CD4-positive, alpha-beta memory T cell (primary cell): ENCODE measurements at regions not wholly inside any gene's neighbourhood (a gene's known extent, or its start where the extent isn't known, plus 50 kb on each side); places are given as distances from the start of the nearest gene placed in this dataset.

ENCODE experiments used
- CTCF ChIA-PET: fragments of 350-600 bp; sonication (Branson Sonifier 250); formaldehyde crosslinking; loops from one replicate; lab custom pipeline; 2021; ENCODE audit warnings: inconsistent platforms; ENCODE audit not compliant: partially characterized antibody; lab: Charles Lee
- POLR2A ChIA-PET: fragments of 350-600 bp; sonication (Branson Sonifier 250); formaldehyde crosslinking; loops from one replicate; lab custom pipeline; 2021; ENCODE audit not compliant: partially characterized antibody; lab: Charles Lee
- DNase-seq, 5 donors: peaks; one replicate each; pipeline versions ENCODE4 v3.0.0 to v3.0.0-alpha.2; 2020 to 2022; ENCODE audit warnings: mixed read lengths in 1 of 5
- H3K27ac ChIP-seq: one replicate; pipeline ENCODE4 v1.7.0; 2013; ENCODE audit warnings: low read depth, low read length
- H3K27me3 ChIP-seq: 2 replicates; pipeline ENCODE4 v1.7.0; 2013; ENCODE audit warnings: mild to moderate bottlenecking, low read length, moderate library complexity; ENCODE audit not compliant: insufficient read depth
- H3K36me3 ChIP-seq: 2 replicates; pipeline ENCODE4 v1.7.0; 2013; ENCODE audit warnings: mild to moderate bottlenecking, low read length, moderate library complexity; ENCODE audit not compliant: insufficient read depth
- H3K4me1 ChIP-seq: 2 replicates; pipeline ENCODE4 v1.7.0; 2013; ENCODE audit warnings: mild to moderate bottlenecking, low read length, moderate library complexity; ENCODE audit not compliant: insufficient read depth
- H3K4me3 ChIP-seq, 2 donors: one replicate each; pipeline ENCODE4 v1.7.0; 2013; ENCODE audit warnings: low read length in 2 of 2, mild to moderate bottlenecking in 1 of 2
- H3K9me3 ChIP-seq, 2 donors: one replicate each; pipeline ENCODE4 v1.7.0; 2013; ENCODE audit warnings: low read length in 2 of 2, control low read depth in 1 of 2; ENCODE audit not compliant: control insufficient read depth in 1 of 2
- H3K27ac Mint-ChIP-seq, 7 donors: one replicate each; pipeline ENCODE4 v1.8.0; 2020 to 2021; ENCODE audit warnings: mixed read lengths in 7 of 7, mild to moderate bottlenecking in 6 of 7, inconsistent platforms in 3 of 7, moderate library complexity in 3 of 7
- H3K27me3 Mint-ChIP-seq, 2 donors: one replicate each; pipeline ENCODE4 v1.8.0; 2020 to 2021; ENCODE audit warnings: mixed read lengths in 2 of 2
- H3K36me3 Mint-ChIP-seq, 2 donors: one replicate each; pipeline ENCODE4 v1.8.0; 2020 to 2021; ENCODE audit warnings: mixed read lengths in 2 of 2, inconsistent platforms in 1 of 2, mild to moderate bottlenecking in 1 of 2
- H3K4me1 Mint-ChIP-seq, 4 donors: one replicate each; pipeline ENCODE4 v1.8.0; 2020 to 2021; ENCODE audit warnings: mixed read lengths in 4 of 4, mild to moderate bottlenecking in 1 of 4
- H3K4me3 Mint-ChIP-seq, 8 donors: one replicate each; pipeline ENCODE4 v1.8.0; 2020 to 2021; ENCODE audit warnings: mixed read lengths in 8 of 8, mild to moderate bottlenecking in 7 of 8, moderate library complexity in 6 of 8, inconsistent platforms in 3 of 8
- H3K9me3 Mint-ChIP-seq, 8 donors: one replicate each; pipeline ENCODE4 v1.8.0; 2020 to 2021; ENCODE audit warnings: mixed read lengths in 8 of 8, mild to moderate bottlenecking in 5 of 8, inconsistent platforms in 3 of 8, moderate library complexity in 1 of 8
- intact Hi-C: fragments of 100-400 bp; cut with micrococcal nuclease; formaldehyde crosslinking; loops from one replicate; pipeline ENCODE4 v1.15.1; 2023

DNA sequence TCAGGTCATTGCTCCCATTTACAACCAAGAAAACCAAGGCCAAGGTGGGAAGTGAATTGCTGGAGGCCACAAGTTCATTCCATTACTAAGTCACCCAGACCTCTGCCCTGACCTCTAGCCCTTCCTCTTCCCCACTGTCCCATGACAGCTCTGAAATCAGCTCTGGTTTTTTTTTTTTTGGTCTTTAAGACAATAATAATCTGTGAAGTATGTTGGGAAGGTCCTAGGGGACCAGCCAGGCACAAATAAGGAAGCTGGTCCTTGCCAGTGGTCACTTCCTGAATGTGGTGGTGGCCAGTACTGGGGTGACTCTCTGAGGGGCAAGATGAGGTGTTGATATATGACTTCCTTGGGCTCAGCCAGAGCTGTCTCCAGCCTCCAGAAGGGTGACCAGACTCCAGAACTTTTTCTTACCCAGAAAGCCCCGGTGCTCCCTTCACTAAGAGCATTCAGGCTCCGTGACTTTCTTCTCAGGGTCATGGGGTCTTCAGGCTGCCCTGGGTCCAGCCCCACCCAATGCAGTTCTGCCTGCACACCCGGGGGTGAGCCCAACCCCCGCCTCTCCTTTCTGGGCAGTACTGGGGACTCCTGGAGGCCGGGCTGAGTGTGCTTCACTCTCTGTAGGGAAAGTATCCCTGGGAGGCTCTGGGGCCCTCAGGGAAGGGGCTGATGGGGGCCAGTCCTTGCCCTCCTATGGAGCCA, 159.6 kb downstream of the PTPRU start:
- ChIA-PET CTCF (interaction anchor here (0.7 kb wide), 1 partner anchor 761 kb away, joined by 4 read pairs; no protein-coding TSS in a partner anchor), POLR2A (no interaction called here)
- Mint-ChIP-seq H3K36me3 (no peaks in the 10 kb centered on the region), H3K4me1 (no peaks in the 10 kb centered on the region), H3K4me3 (no peak overlapping the region), H3K27ac (no peak overlapping the region), H3K9me3 (peaks cover 0 to 15% (median 11%) of the 10 kb centered on the region in 8 donors), H3K27me3 (peaks cover 7 to 28% of the 10 kb centered on the region in 2 donors)
- no peaks in the 10 kb centered on the region for H3K9me3 ChIP-seq
- intact Hi-C loops, result no loop called here
- no peaks in the 10 kb centered on the region for H3K36me3 ChIP-seq
- no peak overlapping the region for H3K27ac ChIP-seq
- H3K4me1 ChIP-seq, result no peaks in the 10 kb centered on the region
- no peaks in the 10 kb centered on the region for H3K27me3 ChIP-seq
- no peak overlapping the region for H3K4me3 ChIP-seq
- DNase-seq, result no peak

DNA sequence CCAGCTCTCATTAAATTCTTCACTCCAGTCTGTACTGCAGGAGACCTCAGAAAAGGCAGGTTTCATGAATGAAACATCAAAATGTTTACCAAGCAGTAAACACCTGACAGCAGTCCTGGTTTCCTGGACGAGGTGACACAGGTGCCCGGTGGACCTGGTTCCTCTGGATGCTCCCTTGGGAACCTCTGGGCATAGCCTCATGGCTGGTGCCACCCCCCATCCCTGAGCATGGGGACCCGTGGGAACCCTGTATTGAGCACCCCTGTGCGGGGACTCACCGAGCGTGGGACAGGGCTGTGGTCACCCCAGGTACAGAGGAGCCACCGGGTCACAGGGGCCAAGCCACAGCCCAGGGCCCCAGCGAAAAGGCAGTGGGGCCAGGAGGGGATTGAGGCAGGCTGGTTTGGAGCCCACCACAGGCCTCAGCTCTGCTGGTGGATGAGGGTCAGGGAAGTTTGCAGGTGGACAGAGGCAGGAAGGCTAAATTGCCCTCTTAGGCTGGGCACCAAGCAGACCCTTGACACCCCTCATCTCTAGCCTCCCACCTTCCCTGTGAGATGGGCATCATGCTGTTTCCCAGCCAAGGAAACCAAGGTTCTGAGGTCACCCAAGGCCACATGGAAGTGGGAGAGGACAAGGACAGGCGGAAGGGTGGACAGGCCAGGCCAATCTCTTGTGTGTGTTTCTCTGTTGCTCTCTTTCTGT, 158.4 kb downstream of the PTPRU start:
- no peak overlapping the region for H3K27ac Mint-ChIP-seq
- POLR2A ChIA-PET, result no interaction called here

DNA sequence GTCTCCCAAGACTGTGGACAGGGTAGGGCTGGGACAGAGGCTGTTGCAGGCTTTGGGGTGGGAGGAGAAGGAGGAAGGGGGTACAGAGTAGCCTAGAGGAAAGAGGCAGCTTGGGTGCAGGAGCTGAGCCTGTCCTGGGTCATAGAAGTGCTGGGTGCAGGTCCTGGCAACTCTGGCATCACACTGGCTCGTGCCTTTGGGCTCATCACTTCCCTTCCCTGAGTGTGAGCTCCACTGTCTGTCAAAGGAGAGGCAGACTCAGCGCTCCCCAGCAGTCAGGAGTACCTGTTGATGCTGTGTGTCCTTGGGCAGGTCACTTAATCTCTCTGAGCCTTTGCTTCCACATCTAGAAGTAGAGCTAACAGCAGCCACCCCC, 157.1 kb downstream of the PTPRU start:
- Histone ChIP-seq H3K9me3 (no peaks in the 10 kb centered on the region), H3K36me3 (no peaks in the 10 kb centered on the region), H3K4me1 (no peaks in the 10 kb centered on the region), H3K27ac (no peak overlapping the region), H3K4me3 (no peak overlapping the region), H3K27me3 (no peaks in the 10 kb centered on the region)
- Mint-ChIP-seq H3K27me3 (peaks cover 10 to 31% of the 10 kb centered on the region in 2 donors), H3K27ac (no peak overlapping the region), H3K36me3 (no peaks in the 10 kb centered on the region), H3K4me1 (no peaks in the 10 kb centered on the region), H3K4me3 (no peak overlapping the region), H3K9me3 (peaks cover 0 to 3% (median under 1%) of the 10 kb centered on the region in 8 donors)
- intact Hi-C loops, result no loop called here
- ChIA-PET CTCF (no interaction called here), POLR2A (no interaction called here)
- DNase-seq, result no peak

More for the DNA sequence above, 158.4 kb downstream of the PTPRU start:
- peaks cover 10 to 31% of the 10 kb centered on the region in 2 donors for H3K27me3 Mint-ChIP-seq
- no peaks in the 10 kb centered on the region for H3K36me3 Mint-ChIP-seq
- peaks cover 0 to 9% (median 8%) of the 10 kb centered on the region in 8 donors for H3K9me3 Mint-ChIP-seq
- no peak overlapping the region for H3K4me3 Mint-ChIP-seq
- no peaks in the 10 kb centered on the region for H3K36me3 ChIP-seq
- H3K4me3 ChIP-seq, result no peak overlapping the region
- no peak for DNase-seq
- intact Hi-C loops, result no loop called here
- CTCF ChIA-PET, result no interaction called here
- no peak overlapping the region for H3K27ac ChIP-seq
- no peaks in the 10 kb centered on the region for H3K9me3 ChIP-seq
- no peaks in the 10 kb centered on the region for H3K27me3 ChIP-seq
- no peaks in the 10 kb centered on the region for H3K4me1 Mint-ChIP-seq
- H3K4me1 ChIP-seq, result no peaks in the 10 kb centered on the region

DNA sequence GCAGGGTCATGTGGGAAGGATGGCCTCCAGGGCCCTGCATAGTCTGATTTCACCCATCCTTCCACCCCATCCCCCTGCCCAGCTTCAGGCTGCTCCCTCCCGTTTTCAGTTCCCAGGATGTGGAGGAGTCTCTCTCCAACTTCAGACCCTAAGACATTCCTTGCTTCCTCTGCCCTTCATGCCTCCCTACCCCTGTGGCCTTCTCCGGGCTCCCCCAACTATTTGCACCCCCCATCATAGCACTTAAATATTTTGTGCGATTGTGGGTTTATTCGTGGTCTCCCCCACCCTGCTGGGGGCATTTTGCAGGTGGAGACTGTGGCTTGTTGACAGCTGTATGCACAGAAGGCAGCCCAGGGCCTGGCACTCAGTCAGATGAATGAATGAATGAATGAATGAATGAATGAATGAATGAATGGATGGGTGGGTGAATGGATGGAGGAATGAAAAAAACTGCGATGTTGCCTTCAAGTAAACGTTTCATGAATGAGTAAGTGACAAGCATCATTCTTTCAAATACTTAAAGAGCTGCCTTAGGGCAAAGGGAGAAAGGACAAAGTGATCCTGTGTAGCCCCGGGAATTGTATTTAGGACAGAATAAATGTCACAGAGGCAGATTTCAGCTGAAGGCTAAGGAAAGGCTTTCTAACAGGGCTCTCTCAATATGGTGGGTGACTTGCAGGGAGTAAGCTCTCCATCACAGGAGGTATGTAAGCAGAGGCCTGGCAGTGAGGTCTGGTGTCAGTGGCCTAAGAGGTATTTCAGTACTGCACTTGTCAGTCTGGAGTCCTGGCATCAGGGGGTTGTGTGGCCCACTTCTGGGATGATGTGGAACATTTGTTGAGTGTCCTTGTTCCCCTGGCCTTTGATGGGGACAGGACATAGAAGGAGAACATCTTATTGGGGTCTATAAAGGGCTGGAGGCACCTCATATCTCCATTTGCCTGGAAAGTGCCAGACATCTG, 156.4 kb downstream of the PTPRU start:
- Histone ChIP-seq H3K9me3 (no peaks in the 10 kb centered on the region), H3K4me3 (no peak overlapping the region), H3K36me3 (no peaks in the 10 kb centered on the region), H3K27me3 (no peaks in the 10 kb centered on the region), H3K27ac (no peak overlapping the region), H3K4me1 (no peaks in the 10 kb centered on the region)
- no peaks in the 10 kb centered on the region for H3K36me3 Mint-ChIP-seq
- peaks cover 14 to 31% of the 10 kb centered on the region in 2 donors for H3K27me3 Mint-ChIP-seq
- ChIA-PET CTCF (no interaction called here), POLR2A (no interaction called here)
- H3K27ac Mint-ChIP-seq, result no peak overlapping the region
- peak overlapping the region in 1 of 8 donors; percentile 7 for H3K4me3 Mint-ChIP-seq
- DNase-seq, result no peak
- intact Hi-C loops, result no loop called here
- no peaks in the 10 kb centered on the region for H3K9me3 Mint-ChIP-seq
- no peaks in the 10 kb centered on the region for H3K4me1 Mint-ChIP-seq

DNA sequence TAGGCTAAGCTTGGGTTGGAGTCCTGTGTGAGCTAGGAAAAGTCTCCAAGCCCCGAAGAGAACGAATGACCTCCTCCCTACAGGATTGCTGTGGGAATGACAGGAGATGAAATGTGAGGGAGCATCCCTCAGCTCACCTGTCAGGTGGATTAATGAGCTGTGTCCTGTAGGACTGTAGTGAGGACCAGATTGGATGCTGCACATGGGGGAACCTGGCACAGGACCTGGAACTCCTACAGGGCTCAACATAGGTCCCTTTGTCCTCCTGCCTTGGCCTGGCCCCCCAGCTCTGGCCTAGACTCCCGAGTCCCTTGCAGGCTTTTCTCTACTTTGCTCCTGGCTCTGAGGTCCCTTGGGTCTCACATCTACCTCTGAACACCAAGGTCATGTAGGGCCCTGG, 155.7 kb downstream of the PTPRU start:
- ChIA-PET POLR2A (no interaction called here), CTCF (no interaction called here)
- H3K36me3 Mint-ChIP-seq, result no peaks in the 10 kb centered on the region
- intact Hi-C loops, result no loop called here
- H3K27me3 Mint-ChIP-seq, result peaks cover 15 to 34% of the 10 kb centered on the region in 2 donors
- no peaks in the 10 kb centered on the region for H3K27me3 ChIP-seq
- H3K4me1 Mint-ChIP-seq, result no peaks in the 10 kb centered on the region
- no peak overlapping the region for H3K27ac ChIP-seq
- H3K27ac Mint-ChIP-seq, result no peak overlapping the region
- H3K4me1 ChIP-seq, result no peaks in the 10 kb centered on the region
- H3K9me3 ChIP-seq, result no peaks in the 10 kb centered on the region
- DNase-seq, result no peak
- no peaks in the 10 kb centered on the region for H3K36me3 ChIP-seq
- no peaks in the 10 kb centered on the region for H3K9me3 Mint-ChIP-seq
- no peak overlapping the region for H3K4me3 Mint-ChIP-seq
- H3K4me3 ChIP-seq, result no peak overlapping the region

DNA sequence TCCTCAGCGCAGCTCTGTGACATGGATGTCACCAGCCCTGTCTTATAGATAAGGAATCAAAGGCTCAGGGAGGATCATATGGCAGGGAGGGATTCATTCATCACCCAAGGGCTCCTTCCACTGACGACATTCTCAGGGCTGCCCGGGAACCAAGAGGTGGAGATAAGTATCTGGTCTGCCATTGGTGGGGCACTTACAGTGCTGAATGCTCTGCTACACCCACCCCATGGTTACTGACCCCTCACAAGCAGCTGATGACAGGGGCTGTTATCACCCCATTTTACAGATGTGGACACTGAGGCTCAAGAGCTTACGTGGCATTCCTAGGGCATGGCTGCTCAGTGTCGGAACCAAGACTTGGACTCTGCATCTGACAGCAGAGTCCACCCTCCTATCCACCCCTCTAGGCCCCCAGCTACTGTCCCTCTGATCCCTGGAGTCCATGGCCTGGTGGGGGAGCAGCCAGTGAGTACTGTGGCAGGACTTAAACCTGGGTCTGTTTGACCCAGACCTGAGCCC, 155.1 kb downstream of the PTPRU start:
- ChIA-PET POLR2A (no interaction called here), CTCF (no interaction called here)
- no peaks in the 10 kb centered on the region for H3K9me3 Mint-ChIP-seq
- Histone ChIP-seq H3K36me3 (no peaks in the 10 kb centered on the region), H3K27ac (no peak overlapping the region), H3K9me3 (no peaks in the 10 kb centered on the region), H3K4me3 (no peak overlapping the region), H3K27me3 (no peaks in the 10 kb centered on the region), H3K4me1 (no peaks in the 10 kb centered on the region)
- intact Hi-C loops, result no loop called here
- H3K27ac Mint-ChIP-seq, result no peak overlapping the region
- H3K36me3 Mint-ChIP-seq, result no peaks in the 10 kb centered on the region
- H3K4me1 Mint-ChIP-seq, result no peaks in the 10 kb centered on the region
- DNase-seq, result no peak
- no peak overlapping the region for H3K4me3 Mint-ChIP-seq
- H3K27me3 Mint-ChIP-seq, result peaks cover 16 to 35% of the 10 kb centered on the region in 2 donors
